ENCODE measurements at regions not wholly inside any gene's neighbourhood (a gene's known extent, or its start where the extent isn't known, plus 50 kb on each side); places are given as distances from the start of the nearest gene placed in this dataset.

DNA sequence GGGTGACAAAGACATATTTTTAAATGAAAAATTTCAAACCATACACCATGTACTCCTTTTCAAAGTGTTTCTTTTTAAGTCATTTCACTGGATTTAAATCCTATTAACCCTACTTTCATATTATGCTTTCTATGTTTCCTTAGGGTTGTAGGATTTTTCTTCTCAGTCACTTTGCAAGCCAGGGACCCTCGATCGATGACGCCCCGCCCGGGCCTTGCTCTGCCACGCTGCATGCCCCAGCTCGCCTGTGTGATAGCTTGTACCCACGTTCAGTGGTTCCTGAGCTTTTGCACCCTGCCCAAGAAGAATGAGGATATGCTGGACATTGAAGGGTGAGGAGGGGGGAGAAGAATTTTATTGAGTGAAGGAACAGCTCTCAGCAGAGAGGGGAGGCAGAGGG lies 568.0 kb downstream of the TRIB2 start (continued):
- TF ChIP-seq KLF9 (CRISPR knock-in tag; IDR thresholded peaks at IDR 0.05; ENCODE audit: low read depth) (no peak), EED (CRISPR knock-in tag; IDR thresholded peaks at IDR 0.05) (no peak), CREB1 (IDR thresholded peaks at IDR 0.05) (no peak), CREB1 (CRISPR knock-in tag; IDR thresholded peaks at IDR 0.05) (no peak), U2AF2 (IDR thresholded peaks at IDR 0.05; ENCODE audit: low read depth, low read length) (no peak), ZNF547 (CRISPR knock-in tag; IDR thresholded peaks at IDR 0.05) (no peak)
- TF ChIP-seq, protein P1, sequence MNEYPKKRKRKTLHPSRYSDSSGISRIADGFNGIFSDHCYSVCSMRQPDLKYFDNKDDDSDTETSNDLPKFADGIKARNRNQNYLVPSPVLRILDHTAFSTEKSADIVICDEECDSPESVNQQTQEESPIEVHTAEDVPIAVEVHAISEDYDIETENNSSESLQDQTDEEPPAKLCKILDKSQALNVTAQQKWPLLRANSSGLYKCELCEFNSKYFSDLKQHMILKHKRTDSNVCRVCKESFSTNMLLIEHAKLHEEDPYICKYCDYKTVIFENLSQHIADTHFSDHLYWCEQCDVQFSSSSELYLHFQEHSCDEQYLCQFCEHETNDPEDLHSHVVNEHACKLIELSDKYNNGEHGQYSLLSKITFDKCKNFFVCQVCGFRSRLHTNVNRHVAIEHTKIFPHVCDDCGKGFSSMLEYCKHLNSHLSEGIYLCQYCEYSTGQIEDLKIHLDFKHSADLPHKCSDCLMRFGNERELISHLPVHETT (CRISPR knock-in tag; conservative IDR thresholded peaks at IDR 0.05), result no peak
- TF ChIP-seq, protein P2, sequence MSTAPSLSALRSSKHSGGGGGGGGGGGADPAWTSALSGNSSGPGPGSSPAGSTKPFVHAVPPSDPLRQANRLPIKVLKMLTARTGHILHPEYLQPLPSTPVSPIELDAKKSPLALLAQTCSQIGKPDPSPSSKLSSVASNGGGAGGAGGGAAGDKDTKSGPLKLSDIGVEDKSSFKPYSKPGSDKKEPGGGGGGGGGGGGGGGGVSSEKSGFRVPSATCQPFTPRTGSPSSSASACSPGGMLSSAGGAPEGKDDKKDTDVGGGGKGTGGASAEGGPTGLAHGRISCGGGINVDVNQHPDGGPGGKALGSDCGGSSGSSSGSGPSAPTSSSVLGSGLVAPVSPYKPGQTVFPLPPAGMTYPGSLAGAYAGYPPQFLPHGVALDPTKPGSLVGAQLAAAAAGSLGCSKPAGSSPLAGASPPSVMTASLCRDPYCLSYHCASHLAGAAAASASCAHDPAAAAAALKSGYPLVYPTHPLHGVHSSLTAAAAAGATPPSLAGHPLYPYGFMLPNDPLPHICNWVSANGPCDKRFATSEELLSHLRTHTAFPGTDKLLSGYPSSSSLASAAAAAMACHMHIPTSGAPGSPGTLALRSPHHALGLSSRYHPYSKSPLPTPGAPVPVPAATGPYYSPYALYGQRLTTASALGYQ (CRISPR knock-in tag; IDR thresholded peaks at IDR 0.05), result no peak
- TF ChIP-seq, protein P3, sequence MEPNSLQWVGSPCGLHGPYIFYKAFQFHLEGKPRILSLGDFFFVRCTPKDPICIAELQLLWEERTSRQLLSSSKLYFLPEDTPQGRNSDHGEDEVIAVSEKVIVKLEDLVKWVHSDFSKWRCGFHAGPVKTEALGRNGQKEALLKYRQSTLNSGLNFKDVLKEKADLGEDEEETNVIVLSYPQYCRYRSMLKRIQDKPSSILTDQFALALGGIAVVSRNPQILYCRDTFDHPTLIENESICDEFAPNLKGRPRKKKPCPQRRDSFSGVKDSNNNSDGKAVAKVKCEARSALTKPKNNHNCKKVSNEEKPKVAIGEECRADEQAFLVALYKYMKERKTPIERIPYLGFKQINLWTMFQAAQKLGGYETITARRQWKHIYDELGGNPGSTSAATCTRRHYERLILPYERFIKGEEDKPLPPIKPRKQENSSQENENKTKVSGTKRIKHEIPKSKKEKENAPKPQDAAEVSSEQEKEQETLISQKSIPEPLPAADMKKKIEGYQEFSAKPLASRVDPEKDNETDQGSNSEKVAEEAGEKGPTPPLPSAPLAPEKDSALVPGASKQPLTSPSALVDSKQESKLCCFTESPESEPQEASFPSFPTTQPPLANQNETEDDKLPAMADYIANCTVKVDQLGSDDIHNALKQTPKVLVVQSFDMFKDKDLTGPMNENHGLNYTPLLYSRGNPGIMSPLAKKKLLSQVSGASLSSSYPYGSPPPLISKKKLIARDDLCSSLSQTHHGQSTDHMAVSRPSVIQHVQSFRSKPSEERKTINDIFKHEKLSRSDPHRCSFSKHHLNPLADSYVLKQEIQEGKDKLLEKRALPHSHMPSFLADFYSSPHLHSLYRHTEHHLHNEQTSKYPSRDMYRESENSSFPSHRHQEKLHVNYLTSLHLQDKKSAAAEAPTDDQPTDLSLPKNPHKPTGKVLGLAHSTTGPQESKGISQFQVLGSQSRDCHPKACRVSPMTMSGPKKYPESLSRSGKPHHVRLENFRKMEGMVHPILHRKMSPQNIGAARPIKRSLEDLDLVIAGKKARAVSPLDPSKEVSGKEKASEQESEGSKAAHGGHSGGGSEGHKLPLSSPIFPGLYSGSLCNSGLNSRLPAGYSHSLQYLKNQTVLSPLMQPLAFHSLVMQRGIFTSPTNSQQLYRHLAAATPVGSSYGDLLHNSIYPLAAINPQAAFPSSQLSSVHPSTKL (CRISPR knock-in tag; IDR thresholded peaks at IDR 0.05), result no peak

Measured in HepG2 (cell line).